GM21619 (cell line): ENCODE measurements at regions not wholly inside any gene's neighbourhood (a gene's known extent, or its start where the extent isn't known, plus 50 kb on each side); places are given as distances from the start of the nearest gene placed in this dataset.

Source experiments
- ATAC-seq: cut with Tn5 transposase; IDR thresholded peaks from one replicate; pipeline ENCODE4 v1.9.1; 2021; ENCODE audit not compliant: unreplicated experiment

GRCh38 chr20:50258790-50259483 lies 68.3 kb downstream of the CEBPB start:
- ATAC-seq, result no peak

- ATAC-seq, result no peak
Observed at GRCh38 chr20:50259705-50260478, 69.3 kb downstream of the CEBPB start.

- ATAC-seq, result no peak
Observed at GRCh38 chr20:50260479-50261221, 70.0 kb downstream of the CEBPB start.

GRCh38 chr20:50261471-50262212 lies 71.0 kb downstream of the CEBPB start:
- ATAC-seq, result no peak

- no peak for ATAC-seq
Observed at GRCh38 chr20:50263831-50264230, 73.2 kb downstream of the CEBPB start.

GRCh38 chr20:50264534-50265145 lies 74.0 kb downstream of the CEBPB start:
- no peak for ATAC-seq

- no peak for ATAC-seq
Observed at GRCh38 chr20:50265245-50265946, 74.8 kb downstream of the CEBPB start.

GRCh38 chr20:50266293-50267040 lies 75.8 kb downstream of the CEBPB start:
- ATAC-seq, result no peak

- no peak for ATAC-seq
Observed at GRCh38 chr20:50267041-50267865, 76.6 kb downstream of the CEBPB start.

GRCh38 chr20:50267866-50268219 lies 77.2 kb downstream of the CEBPB start:
- ATAC-seq, result no peak

- ATAC-seq, result no peak
Observed at GRCh38 chr20:50269091-50270033, 78.7 kb downstream of the CEBPB start.

GRCh38 chr20:50270034-50270395 lies 79.4 kb downstream of the CEBPB start:
- ATAC-seq, result no peak

GRCh38 chr20:50270569-50270968 lies 79.9 kb downstream of the CEBPB start:
- ATAC-seq, result no peak

GRCh38 chr20:50271176-50271575 lies 80.5 kb downstream of the CEBPB start:
- ATAC-seq, result no peak

GRCh38 chr20:50271612-50272011 lies 81.0 kb downstream of the CEBPB start:
- ATAC-seq, result no peak

GRCh38 chr20:50272030-50272723 lies 81.5 kb downstream of the CEBPB start:
- no peak for ATAC-seq
